Osteocyte (in vitro differentiated cells): ENCODE measurements at regions not wholly inside any gene's neighbourhood (a gene's known extent, or its start where the extent isn't known, plus 50 kb on each side); places are given as distances from the start of the nearest gene placed in this dataset.

ENCODE experiments used
- DNase-seq: peaks from one replicate; pipeline ENCODE4 v3.0.0; 2021; ENCODE audit warnings: mixed read lengths; ENCODE audit not compliant: unreplicated experiment; ENCODE audit errors: extremely low spot score
- H3K27ac Mint-ChIP-seq: one replicate; pipeline ENCODE4 v1.8.0; 2021; ENCODE audit warnings: mild to moderate bottlenecking, mixed read lengths; ENCODE audit not compliant: unreplicated experiment
- H3K27me3 Mint-ChIP-seq: one replicate; pipeline ENCODE4 v1.8.0; 2021; ENCODE audit warnings: mixed read lengths; ENCODE audit not compliant: unreplicated experiment
- H3K36me3 Mint-ChIP-seq: one replicate; pipeline ENCODE4 v1.8.0; 2021; ENCODE audit warnings: mixed read lengths; ENCODE audit not compliant: unreplicated experiment
- H3K4me1 Mint-ChIP-seq: one replicate; pipeline ENCODE4 v1.8.0; 2021; ENCODE audit warnings: mixed read lengths; ENCODE audit not compliant: unreplicated experiment
- H3K4me3 Mint-ChIP-seq: one replicate; pipeline ENCODE4 v1.8.0; 2021; ENCODE audit warnings: mild to moderate bottlenecking, moderate library complexity, mixed read lengths; ENCODE audit not compliant: unreplicated experiment
- H3K9me3 Mint-ChIP-seq: one replicate; pipeline ENCODE4 v1.8.0; 2021; ENCODE audit warnings: mixed read lengths; ENCODE audit not compliant: unreplicated experiment
- TF ChIP-seq, protein P1 (sequence below): fragments of 200-600 bp; sonication (generic); IDR thresholded peaks from 2 replicates; pipeline ENCODE4 v1.5.0; 2021; ENCODE audit warnings: antibody characterized with exemption, mild to moderate bottlenecking, moderate library complexity

DNA sequence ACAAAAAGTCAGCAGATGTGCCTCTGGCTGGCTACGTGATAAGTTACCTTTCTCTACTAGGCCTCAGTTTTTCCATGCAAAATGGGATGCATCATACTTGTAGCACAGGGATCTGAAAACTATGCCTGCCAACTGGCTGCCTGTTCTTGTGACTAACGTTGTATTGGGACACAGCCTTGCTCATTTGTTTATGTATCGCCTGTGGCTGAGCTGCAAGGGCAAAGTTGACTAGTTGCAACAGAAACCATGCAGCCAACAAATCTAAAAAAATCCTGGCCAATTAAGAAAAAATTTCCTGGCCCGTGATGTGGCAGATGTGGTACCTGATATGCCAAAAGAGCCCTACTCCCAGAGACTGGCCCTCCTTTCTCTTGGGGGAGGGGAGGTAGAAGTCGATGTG is 131.3 kb downstream of the SEC61B start:
- no peaks in the 10 kb centered on the region for H3K36me3 Mint-ChIP-seq
- peaks cover 36% of the 10 kb centered on the region for H3K4me1 Mint-ChIP-seq
- H3K4me3 Mint-ChIP-seq: no peak overlapping the region
- DNase-seq: no peak
- H3K9me3 Mint-ChIP-seq: no peaks in the 10 kb centered on the region
- H3K27ac Mint-ChIP-seq: no peak overlapping the region
- TF ChIP-seq, protein P1, sequence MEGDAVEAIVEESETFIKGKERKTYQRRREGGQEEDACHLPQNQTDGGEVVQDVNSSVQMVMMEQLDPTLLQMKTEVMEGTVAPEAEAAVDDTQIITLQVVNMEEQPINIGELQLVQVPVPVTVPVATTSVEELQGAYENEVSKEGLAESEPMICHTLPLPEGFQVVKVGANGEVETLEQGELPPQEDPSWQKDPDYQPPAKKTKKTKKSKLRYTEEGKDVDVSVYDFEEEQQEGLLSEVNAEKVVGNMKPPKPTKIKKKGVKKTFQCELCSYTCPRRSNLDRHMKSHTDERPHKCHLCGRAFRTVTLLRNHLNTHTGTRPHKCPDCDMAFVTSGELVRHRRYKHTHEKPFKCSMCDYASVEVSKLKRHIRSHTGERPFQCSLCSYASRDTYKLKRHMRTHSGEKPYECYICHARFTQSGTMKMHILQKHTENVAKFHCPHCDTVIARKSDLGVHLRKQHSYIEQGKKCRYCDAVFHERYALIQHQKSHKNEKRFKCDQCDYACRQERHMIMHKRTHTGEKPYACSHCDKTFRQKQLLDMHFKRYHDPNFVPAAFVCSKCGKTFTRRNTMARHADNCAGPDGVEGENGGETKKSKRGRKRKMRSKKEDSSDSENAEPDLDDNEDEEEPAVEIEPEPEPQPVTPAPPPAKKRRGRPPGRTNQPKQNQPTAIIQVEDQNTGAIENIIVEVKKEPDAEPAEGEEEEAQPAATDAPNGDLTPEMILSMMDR: no peak
- no peaks in the 10 kb centered on the region for H3K27me3 Mint-ChIP-seq

DNA sequence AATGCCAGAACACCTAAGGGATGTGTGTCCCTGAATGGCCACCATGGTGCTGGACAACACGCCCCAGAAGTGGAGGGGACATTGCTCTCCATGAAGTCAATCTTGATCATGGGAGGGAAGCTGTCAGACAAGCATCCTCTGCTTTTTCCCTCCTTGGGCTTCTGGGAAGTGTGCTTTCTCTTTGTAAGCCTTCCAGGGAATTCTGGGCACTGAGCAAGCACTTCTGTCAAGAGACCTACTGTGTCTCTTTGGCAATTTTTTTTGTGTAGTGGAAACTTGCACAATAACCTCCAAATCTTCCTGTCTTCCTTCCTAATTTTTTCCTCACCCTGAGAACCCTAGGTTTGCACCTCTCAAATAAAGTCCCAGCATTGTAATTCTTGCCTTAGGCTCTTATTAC is 132.0 kb downstream of the SEC61B start:
- no peak overlapping the region for H3K27ac Mint-ChIP-seq
- DNase-seq: no peak
- TF ChIP-seq, protein P1: no peak
- peaks cover under 1% of the 10 kb centered on the region for H3K27me3 Mint-ChIP-seq
- no peaks in the 10 kb centered on the region for H3K9me3 Mint-ChIP-seq
- H3K4me1 Mint-ChIP-seq: peaks cover 36% of the 10 kb centered on the region
- H3K4me3 Mint-ChIP-seq: no peak overlapping the region
- H3K36me3 Mint-ChIP-seq: no peaks in the 10 kb centered on the region

DNA sequence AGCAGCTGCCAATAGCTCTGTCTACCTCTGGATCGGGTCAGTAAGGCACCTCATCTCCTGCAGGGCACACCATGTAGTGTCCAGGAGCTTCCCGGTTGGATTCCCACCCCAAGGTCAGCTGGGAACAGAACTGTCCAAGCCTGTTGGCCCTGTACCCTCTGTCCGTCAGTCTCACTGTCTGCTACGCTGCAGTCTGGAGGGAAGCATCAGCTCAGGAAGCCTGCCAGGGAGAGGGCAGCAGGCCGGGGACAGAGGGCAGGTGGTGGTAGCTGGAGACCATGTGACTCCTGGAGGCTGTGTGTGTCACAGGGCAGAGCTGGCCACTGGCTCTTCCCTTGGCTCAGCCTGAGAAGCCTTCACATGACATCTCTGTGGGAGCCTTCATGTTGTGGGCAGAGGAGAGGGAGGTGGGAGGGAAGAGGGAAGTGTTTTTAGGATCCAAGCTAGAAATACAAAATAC is 134.5 kb downstream of the SEC61B start:
- Mint-ChIP-seq H3K27ac (peak overlapping the region; percentile 64), H3K4me1 (peaks cover 36% of the 10 kb centered on the region), H3K36me3 (no peaks in the 10 kb centered on the region), H3K9me3 (no peaks in the 10 kb centered on the region), H3K4me3 (no peak overlapping the region), H3K27me3 (peaks cover 11% of the 10 kb centered on the region)
- TF ChIP-seq, protein P1: no peak
- no peak for DNase-seq

DNA sequence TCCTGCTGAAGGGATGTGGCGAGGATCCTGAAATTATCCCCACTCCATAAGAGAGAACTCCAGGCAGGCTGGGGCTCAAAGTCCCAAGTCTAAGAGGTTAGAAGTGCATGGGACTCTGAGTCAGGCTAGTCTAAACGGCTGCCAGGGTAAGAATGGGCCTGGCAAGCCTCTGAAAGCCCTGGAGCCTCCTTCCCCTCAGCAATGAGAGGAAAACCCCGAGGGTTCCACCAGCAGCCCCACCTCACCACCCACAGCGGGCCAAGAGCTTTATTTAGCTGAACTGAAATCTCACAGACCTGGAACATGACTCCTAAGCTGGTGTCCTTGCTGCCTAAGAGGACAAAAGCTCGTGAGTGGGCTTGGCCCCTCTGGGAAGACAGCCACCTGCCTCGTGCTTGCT is 135.5 kb downstream of the SEC61B start:
- Mint-ChIP-seq H3K4me3 (no peak overlapping the region), H3K4me1 (peaks cover 43% of the 10 kb centered on the region), H3K27me3 (peaks cover 11% of the 10 kb centered on the region), H3K9me3 (no peaks in the 10 kb centered on the region), H3K27ac (no peak overlapping the region), H3K36me3 (no peaks in the 10 kb centered on the region)
- DNase-seq: no peak
- TF ChIP-seq, protein P1: no peak

DNA sequence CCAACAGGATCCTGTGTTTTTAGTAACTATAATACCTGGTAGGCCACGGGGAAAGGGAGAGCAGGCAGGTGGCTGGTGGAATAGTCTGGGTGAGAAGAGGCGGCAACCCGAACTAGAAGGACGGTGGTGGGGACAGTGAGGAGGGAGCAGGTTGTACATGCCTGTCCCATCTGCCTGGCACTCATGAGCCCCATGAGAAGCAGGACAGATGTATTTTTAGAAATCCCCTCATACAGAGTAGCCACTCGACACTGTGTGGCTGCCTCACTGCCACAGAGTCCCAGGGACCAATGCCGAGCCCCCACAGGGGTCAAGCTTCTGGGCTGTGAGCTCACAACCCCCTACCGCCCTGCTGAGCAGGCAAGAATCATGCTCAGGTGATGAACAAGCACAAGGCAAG is 136.6 kb downstream of the SEC61B start:
- Mint-ChIP-seq H3K4me3 (no peak overlapping the region), H3K4me1 (peaks cover 35% of the 10 kb centered on the region), H3K36me3 (no peaks in the 10 kb centered on the region), H3K27me3 (peaks cover 11% of the 10 kb centered on the region), H3K9me3 (no peaks in the 10 kb centered on the region), H3K27ac (no peak overlapping the region)
- TF ChIP-seq, protein P1: no peak
- no peak for DNase-seq
